GM12878 (cell line): ENCODE measurements at regions not wholly inside any gene's neighbourhood (a gene's known extent, or its start where the extent isn't known, plus 50 kb on each side); places are given as distances from the start of the nearest gene placed in this dataset.

Experiments used
- ATAC-seq: fragments of 200-7000 bp; cut with Tn5 transposase; 3 replicates; pipeline ENCODE4 v1.9.1; 2020; ENCODE audit warnings: mild to moderate bottlenecking, moderate library complexity
- BruUV-seq: library from RNA; stranded (reverse); fragments of 400-500 nt; replicated peaks from 2 replicates; lab custom pipeline; 2021; lab: Mats Ljungman, UMichigan
- CTCF ChIA-PET: fragments of 300-600 bp; sonication (Branson Sonifier 250); formaldehyde crosslinking; extraction: SDS; loops from one replicate; lab custom pipeline; 2021; ENCODE audit warnings: inconsistent platforms; lab: Yijun Ruan, JAX
- POLR2A ChIA-PET: fragments of 350-600 bp; formaldehyde crosslinking; extraction: SDS; loops from one replicate; lab custom pipeline; 2021; ENCODE audit warnings: inconsistent platforms; lab: Charles Lee
- RAD21 ChIA-PET: fragments of 300-600 bp; sonication (Branson Sonifier 250); formaldehyde crosslinking; loops from one replicate; lab custom pipeline; 2023; ENCODE audit warnings: antibody characterized with exemption; ENCODE audit not compliant: unreplicated experiment; lab: Charles Lee
- SMC1A ChIA-PET: fragments of 300-600 bp; sonication (Branson Sonifier 250); formaldehyde crosslinking; loops from one replicate; lab custom pipeline; 2023; ENCODE audit not compliant: unreplicated experiment, uncharacterized antibody; lab: Charles Lee
- DNase-seq: peaks from one replicate; pipeline ENCODE4 v3.0.0-alpha.2; 2011; ENCODE audit warnings: low read depth, low spot score
- FAIRE-seq: peaks from 3 replicates; lab custom pipeline; 2011; peaks lifted over from hg19 to GRCh38; lab: Jason Lieb, UNC
- H2AFZ ChIP-seq: 2 replicates; pipeline ENCODE4 v1.6.0; 2011; ENCODE audit warnings: low read depth, low read length, control low read depth; ENCODE audit not compliant: control insufficient read depth
- H3K27ac ChIP-seq: 2 replicates; pipeline ENCODE4 v1.5.1; 2011; ENCODE audit warnings: control low read depth; ENCODE audit not compliant: control insufficient read depth, insufficient read depth
- H3K27me3 ChIP-seq, 2 experiments: replicated peaks in 1 of 2; 2 replicates each; pipeline versions ENCODE4 v1.6.0 to v1.6.1; 2011; ENCODE audit warnings: low read length in 1 of 2; ENCODE audit not compliant: control insufficient read depth in 2 of 2, insufficient read depth in 2 of 2
- H3K36me3 ChIP-seq, 2 experiments: 2 replicates each; pipeline ENCODE4 v1.5.1; 2011; ENCODE audit warnings: low read length in 1 of 2; ENCODE audit not compliant: control insufficient read depth in 2 of 2, insufficient read depth in 2 of 2
- H3K4me1 ChIP-seq: 2 replicates; pipeline ENCODE4 v1.6.1; 2011; ENCODE audit warnings: mild to moderate bottlenecking, low read length, moderate library complexity, mixed read lengths; ENCODE audit not compliant: control insufficient read depth, insufficient read depth
- H3K4me2 ChIP-seq: 2 replicates; pipeline ENCODE4 v1.6.0; 2011; ENCODE audit warnings: control low read depth; ENCODE audit not compliant: control insufficient read depth, insufficient read depth
- H3K4me3 ChIP-seq: fragments of 200-600 bp; sonication (generic); 2 replicates; pipeline ENCODE4 v1.5.1; 2016
- H3K79me2 ChIP-seq: 2 replicates; pipeline ENCODE4 v1.6.0; 2011; ENCODE audit warnings: low read length; ENCODE audit not compliant: control insufficient read depth, insufficient read depth
- H3K9ac ChIP-seq: 2 replicates; pipeline ENCODE4 v1.8.0; 2011; ENCODE audit warnings: low read length, control low read depth, mixed read lengths; ENCODE audit not compliant: control insufficient read depth, insufficient read depth
- H3K9me3 ChIP-seq: replicated peaks from 3 replicates; pipeline ENCODE4 v1.5.1; 2011; ENCODE audit warnings: mild to moderate bottlenecking, low read length; ENCODE audit not compliant: control insufficient read depth, insufficient read depth
- H4K20me1 ChIP-seq: 2 replicates; pipeline ENCODE4 v1.6.0; 2011; ENCODE audit not compliant: control insufficient read depth, insufficient read depth
- EED ChIP-seq: sonication (generic); IDR thresholded peaks from 2 replicates; pipeline ENCODE4 v1.6.1; 2016; ENCODE audit warnings: antibody characterized with exemption, low read depth
- HCFC1 ChIP-seq: fragments of 150-350 bp; IDR thresholded peaks from 2 replicates; pipeline ENCODE4 v1.6.1; 2014; ENCODE audit warnings: low read length
- NFYA ChIP-seq: IDR thresholded peaks from 2 replicates; pipeline ENCODE4 v1.6.1; 2011; ENCODE audit warnings: low read depth, mild to moderate bottlenecking, low read length, improper control_type of control experiment, borderline replicate concordance
- RB1 ChIP-seq: fragments of 450-650 bp; formaldehyde crosslinking; IDR thresholded peaks from 2 replicates; pipeline ENCODE4 v1.6.1; 2017; ENCODE audit warnings: mild to moderate bottlenecking, borderline replicate concordance
- RUNX3 ChIP-seq: IDR thresholded peaks from 2 replicates; pipeline ENCODE4 v1.6.1; 2012; ENCODE audit warnings: low read length, inconsistent platforms
- SREBF1 ChIP-seq: IDR thresholded peaks from 2 replicates; pipeline ENCODE4 v1.6.1; 2012; ENCODE audit warnings: mild to moderate bottlenecking, low read length
- TCF12 ChIP-seq: IDR thresholded peaks from 2 replicates; pipeline ENCODE4 v1.6.1; 2011; ENCODE audit warnings: low read depth, mild to moderate bottlenecking, low read length
- WGBS: methylation state at CpG from one replicate; pipeline ENCODE4 v1.1.6; 2016; ENCODE audit warnings: low lambda C conversion rate; ENCODE audit not compliant: insufficient replicate concordance, insufficient coverage; ENCODE audit errors: missing lambda C conversion rate; 5-methylcytosine and 5-hydroxymethylcytosine counted together
- in situ Hi-C: fragments of 300-500 bp; cut with MboI; formaldehyde crosslinking; loops from 9 replicates; pipeline ENCODE4 v1.14.3; 2018; ENCODE audit warnings: mixed read lengths
- intact Hi-C: fragments of 100-400 bp; cut with micrococcal nuclease; formaldehyde crosslinking; loops from one replicate; pipeline ENCODE4 v1.14.2; 2022; ENCODE audit not compliant: unreplicated experiment
- TF ChIP-seq, protein P1 (sequence below): IDR thresholded peaks from 2 replicates; pipeline ENCODE4 v1.6.1; 2011; ENCODE audit warnings: low read depth, mild to moderate bottlenecking, low read length, moderate library complexity, borderline replicate concordance; ENCODE audit errors: extremely low read depth
- TF ChIP-seq, protein P2 (sequence below): fragments of 450-650 bp; IDR thresholded peaks from 2 replicates; pipeline ENCODE4 v1.6.1; 2017; ENCODE audit warnings: borderline replicate concordance
- TF ChIP-seq, protein P3 (sequence below): fragments of 450-650 bp; IDR thresholded peaks from 2 replicates; pipeline ENCODE4 v1.6.1; 2017; ENCODE audit warnings: mild to moderate bottlenecking, low read depth, inconsistent platforms; ENCODE audit not compliant: poor library complexity, severe bottlenecking
- TF ChIP-seq, protein P4 (sequence below): IDR thresholded peaks from 2 replicates; pipeline ENCODE4 v1.6.1; 2011; ENCODE audit warnings: mild to moderate bottlenecking, low read depth, low read length, moderate library complexity; ENCODE audit not compliant: insufficient replicate concordance
- TF ChIP-seq, protein P5 (sequence below): IDR thresholded peaks from 2 replicates; pipeline ENCODE4 v1.6.1; 2011; ENCODE audit warnings: low read depth, low read length, improper control_type of control experiment, borderline replicate concordance
- TF ChIP-seq, protein P6 (sequence below): fragments of 450-650 bp; formaldehyde crosslinking; IDR thresholded peaks from 2 replicates; pipeline ENCODE4 v1.5.0; 2022; ENCODE audit warnings: mild to moderate bottlenecking, missing genetic modification characterization

DNA sequence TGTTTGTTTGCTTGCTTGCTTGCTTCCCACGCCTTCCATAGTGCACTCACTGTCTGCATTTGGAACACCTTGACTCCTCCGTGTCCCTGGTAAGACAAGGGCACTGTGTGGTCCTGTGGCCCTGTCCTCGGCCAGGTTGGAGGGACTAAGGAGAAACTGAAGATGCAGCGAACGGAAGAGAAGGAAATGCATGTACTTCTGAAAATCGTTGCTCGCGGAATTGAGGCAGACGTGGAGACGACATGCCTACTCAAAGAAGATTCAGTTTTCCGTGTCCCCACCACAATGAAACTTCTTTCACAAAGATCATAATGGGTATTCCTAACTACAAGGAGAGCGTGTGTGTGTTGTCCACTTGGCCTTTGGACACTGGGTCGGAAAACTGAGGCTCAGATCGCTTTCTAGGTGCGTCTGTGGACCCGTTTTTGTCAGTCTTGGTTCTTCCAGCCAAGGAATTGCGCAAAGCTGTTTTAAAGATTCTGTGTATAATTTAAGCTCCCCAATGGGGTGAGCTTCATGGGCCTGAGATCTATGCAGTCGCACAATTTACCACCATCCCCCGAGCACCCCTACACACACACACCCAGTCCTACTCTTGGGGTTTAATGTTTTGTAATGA, 120.4 kb upstream of the ZNF184 start:
- peak overlapping the region; percentile 85 for H2AFZ ChIP-seq
- no peaks in the 10 kb centered on the region for H3K27me3 ChIP-seq
- WGBS = 14% methylated on average over 19 of the region's 19 CpGs
- TF ChIP-seq, protein P1, sequence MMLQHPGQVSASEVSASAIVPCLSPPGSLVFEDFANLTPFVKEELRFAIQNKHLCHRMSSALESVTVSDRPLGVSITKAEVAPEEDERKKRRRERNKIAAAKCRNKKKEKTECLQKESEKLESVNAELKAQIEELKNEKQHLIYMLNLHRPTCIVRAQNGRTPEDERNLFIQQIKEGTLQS = no peak
- TF ChIP-seq NFYA (no peak), SREBF1 (no peak), EED (no peak), HCFC1 (no peak), RB1 (no peak), RUNX3 (no peak), TCF12 (no peak)
- TF ChIP-seq, protein P2, sequence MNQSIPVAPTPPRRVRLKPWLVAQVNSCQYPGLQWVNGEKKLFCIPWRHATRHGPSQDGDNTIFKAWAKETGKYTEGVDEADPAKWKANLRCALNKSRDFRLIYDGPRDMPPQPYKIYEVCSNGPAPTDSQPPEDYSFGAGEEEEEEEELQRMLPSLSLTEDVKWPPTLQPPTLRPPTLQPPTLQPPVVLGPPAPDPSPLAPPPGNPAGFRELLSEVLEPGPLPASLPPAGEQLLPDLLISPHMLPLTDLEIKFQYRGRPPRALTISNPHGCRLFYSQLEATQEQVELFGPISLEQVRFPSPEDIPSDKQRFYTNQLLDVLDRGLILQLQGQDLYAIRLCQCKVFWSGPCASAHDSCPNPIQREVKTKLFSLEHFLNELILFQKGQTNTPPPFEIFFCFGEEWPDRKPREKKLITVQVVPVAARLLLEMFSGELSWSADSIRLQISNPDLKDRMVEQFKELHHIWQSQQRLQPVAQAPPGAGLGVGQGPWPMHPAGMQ = no peak
- TF ChIP-seq, protein P3, sequence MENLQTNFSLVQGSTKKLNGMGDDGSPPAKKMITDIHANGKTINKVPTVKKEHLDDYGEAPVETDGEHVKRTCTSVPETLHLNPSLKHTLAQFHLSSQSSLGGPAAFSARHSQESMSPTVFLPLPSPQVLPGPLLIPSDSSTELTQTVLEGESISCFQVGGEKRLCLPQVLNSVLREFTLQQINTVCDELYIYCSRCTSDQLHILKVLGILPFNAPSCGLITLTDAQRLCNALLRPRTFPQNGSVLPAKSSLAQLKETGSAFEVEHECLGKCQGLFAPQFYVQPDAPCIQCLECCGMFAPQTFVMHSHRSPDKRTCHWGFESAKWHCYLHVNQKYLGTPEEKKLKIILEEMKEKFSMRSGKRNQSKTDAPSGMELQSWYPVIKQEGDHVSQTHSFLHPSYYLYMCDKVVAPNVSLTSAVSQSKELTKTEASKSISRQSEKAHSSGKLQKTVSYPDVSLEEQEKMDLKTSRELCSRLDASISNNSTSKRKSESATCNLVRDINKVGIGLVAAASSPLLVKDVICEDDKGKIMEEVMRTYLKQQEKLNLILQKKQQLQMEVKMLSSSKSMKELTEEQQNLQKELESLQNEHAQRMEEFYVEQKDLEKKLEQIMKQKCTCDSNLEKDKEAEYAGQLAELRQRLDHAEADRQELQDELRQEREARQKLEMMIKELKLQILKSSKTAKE = no peak
- TF ChIP-seq, protein P4, sequence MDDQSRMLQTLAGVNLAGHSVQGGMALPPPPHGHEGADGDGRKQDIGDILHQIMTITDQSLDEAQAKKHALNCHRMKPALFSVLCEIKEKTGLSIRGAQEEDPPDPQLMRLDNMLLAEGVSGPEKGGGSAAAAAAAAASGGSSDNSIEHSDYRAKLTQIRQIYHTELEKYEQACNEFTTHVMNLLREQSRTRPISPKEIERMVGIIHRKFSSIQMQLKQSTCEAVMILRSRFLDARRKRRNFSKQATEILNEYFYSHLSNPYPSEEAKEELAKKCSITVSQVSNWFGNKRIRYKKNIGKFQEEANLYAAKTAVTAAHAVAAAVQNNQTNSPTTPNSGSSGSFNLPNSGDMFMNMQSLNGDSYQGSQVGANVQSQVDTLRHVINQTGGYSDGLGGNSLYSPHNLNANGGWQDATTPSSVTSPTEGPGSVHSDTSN = no peak
- TF ChIP-seq, protein P5, sequence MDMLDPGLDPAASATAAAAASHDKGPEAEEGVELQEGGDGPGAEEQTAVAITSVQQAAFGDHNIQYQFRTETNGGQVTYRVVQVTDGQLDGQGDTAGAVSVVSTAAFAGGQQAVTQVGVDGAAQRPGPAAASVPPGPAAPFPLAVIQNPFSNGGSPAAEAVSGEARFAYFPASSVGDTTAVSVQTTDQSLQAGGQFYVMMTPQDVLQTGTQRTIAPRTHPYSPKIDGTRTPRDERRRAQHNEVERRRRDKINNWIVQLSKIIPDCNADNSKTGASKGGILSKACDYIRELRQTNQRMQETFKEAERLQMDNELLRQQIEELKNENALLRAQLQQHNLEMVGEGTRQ = no peak
- TF ChIP-seq, protein P6, sequence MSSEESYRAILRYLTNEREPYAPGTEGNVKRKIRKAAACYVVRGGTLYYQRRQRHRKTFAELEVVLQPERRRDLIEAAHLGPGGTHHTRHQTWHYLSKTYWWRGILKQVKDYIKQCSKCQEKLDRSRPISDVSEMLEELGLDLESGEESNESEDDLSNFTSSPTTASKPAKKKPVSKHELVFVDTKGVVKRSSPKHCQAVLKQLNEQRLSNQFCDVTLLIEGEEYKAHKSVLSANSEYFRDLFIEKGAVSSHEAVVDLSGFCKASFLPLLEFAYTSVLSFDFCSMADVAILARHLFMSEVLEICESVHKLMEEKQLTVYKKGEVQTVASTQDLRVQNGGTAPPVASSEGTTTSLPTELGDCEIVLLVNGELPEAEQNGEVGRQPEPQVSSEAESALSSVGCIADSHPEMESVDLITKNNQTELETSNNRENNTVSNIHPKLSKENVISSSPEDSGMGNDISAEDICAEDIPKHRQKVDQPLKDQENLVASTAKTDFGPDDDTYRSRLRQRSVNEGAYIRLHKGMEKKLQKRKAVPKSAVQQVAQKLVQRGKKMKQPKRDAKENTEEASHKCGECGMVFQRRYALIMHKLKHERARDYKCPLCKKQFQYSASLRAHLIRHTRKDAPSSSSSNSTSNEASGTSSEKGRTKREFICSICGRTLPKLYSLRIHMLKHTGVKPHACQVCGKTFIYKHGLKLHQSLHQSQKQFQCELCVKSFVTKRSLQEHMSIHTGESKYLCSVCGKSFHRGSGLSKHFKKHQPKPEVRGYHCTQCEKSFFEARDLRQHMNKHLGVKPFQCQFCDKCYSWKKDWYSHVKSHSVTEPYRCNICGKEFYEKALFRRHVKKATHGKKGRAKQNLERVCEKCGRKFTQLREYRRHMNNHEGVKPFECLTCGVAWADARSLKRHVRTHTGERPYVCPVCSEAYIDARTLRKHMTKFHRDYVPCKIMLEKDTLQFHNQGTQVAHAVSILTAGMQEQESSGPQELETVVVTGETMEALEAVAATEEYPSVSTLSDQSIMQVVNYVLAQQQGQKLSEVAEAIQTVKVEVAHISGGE (CRISPR knock-in tag) = no peak

More for the DNA sequence above, 120.4 kb upstream of the ZNF184 start:
- peak overlapping the region; percentile 81 for H3K4me3 ChIP-seq
- peaks cover 11% of the 10 kb centered on the region for H3K4me1 ChIP-seq
- intact Hi-C loops = loop anchor here (2.0 to 5.0 kb wide), 5 partner anchors 41 to 406 kb away; no protein-coding TSS in a partner anchor
- H4K20me1 ChIP-seq = no peaks in the 10 kb centered on the region
- H3K36me3 ChIP-seq = no peaks in the 10 kb centered on the region
- no peaks in the 10 kb centered on the region for H3K9me3 ChIP-seq
- no peaks in the 10 kb centered on the region for H3K79me2 ChIP-seq
- POLR2A ChIA-PET = no interaction called here
- BruUV-seq = no TSS peak
- H3K9ac ChIP-seq = peak overlapping the region; percentile 53; the same call in 1 of the 2 replicates
- peak overlapping the region; percentile 13; the same call in 1 of the 2 replicates for H3K27ac ChIP-seq
- FAIRE-seq (peak; percentile 47), ATAC-seq (peak; percentile 39), DNase-seq (no peak)
- RAD21 ChIA-PET = interaction anchor here (1.2 kb wide), 1 partner anchor 15 kb away, joined by 3 read pairs; no protein-coding TSS in a partner anchor
- CTCF ChIA-PET = interaction anchor here (0.6 to 2.4 kb wide), 5 partner anchors 12 to 159 kb away, joined by 3 to 9 read pairs (median 5); no protein-coding TSS in a partner anchor
- H3K4me2 ChIP-seq = peak overlapping the region; percentile 14
- SMC1A ChIA-PET = interaction anchor here (1.1 kb wide), 1 partner anchor 74 kb away, joined by 4 read pairs; no protein-coding TSS in a partner anchor
- in situ Hi-C loops = no loop called here
